ENCODE measurements at regions not wholly inside any gene's neighbourhood (a gene's known extent, or its start where the extent isn't known, plus 50 kb on each side); places are given as distances from the start of the nearest gene placed in this dataset.

DNA sequence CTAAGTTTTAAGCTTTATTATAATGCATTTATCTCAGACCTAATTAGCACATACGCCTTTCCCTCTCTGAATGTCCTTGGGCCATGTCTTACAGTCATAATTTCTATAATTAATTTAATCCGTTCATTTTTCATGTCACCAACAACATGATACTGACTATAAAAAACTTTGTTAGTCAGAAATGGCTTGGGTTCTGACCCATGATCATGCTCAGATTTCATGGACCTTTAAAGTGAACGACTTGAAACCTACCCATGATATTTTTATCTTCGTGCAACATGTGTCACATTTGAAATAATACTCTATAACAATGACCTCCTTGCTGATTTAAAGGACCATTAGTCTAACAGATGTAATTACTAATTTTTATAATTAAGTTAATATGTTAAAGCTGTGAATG lies 1033.8 kb downstream of the DIPK2A start:
- TF ChIP-seq ZBTB7A (IDR thresholded peaks at IDR 0.05; ENCODE audit: low read depth) (no peak), CREB1 (IDR thresholded peaks at IDR 0.05; ENCODE audit: low read depth) (no peak), FOXM1 (IDR thresholded peaks at IDR 0.05; ENCODE audit: borderline replicate concordance, low read depth) (no peak), EGR1 (IDR thresholded peaks at IDR 0.05) (no peak), TEAD4 (IDR thresholded peaks at IDR 0.05) (no peak)
- TF ChIP-seq, protein P1, sequence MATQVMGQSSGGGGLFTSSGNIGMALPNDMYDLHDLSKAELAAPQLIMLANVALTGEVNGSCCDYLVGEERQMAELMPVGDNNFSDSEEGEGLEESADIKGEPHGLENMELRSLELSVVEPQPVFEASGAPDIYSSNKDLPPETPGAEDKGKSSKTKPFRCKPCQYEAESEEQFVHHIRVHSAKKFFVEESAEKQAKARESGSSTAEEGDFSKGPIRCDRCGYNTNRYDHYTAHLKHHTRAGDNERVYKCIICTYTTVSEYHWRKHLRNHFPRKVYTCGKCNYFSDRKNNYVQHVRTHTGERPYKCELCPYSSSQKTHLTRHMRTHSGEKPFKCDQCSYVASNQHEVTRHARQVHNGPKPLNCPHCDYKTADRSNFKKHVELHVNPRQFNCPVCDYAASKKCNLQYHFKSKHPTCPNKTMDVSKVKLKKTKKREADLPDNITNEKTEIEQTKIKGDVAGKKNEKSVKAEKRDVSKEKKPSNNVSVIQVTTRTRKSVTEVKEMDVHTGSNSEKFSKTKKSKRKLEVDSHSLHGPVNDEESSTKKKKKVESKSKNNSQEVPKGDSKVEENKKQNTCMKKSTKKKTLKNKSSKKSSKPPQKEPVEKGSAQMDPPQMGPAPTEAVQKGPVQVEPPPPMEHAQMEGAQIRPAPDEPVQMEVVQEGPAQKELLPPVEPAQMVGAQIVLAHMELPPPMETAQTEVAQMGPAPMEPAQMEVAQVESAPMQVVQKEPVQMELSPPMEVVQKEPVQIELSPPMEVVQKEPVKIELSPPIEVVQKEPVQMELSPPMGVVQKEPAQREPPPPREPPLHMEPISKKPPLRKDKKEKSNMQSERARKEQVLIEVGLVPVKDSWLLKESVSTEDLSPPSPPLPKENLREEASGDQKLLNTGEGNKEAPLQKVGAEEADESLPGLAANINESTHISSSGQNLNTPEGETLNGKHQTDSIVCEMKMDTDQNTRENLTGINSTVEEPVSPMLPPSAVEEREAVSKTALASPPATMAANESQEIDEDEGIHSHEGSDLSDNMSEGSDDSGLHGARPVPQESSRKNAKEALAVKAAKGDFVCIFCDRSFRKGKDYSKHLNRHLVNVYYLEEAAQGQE (IDR thresholded peaks at IDR 0.05; ENCODE audit: low read depth), result no peak
